Keratinocyte (primary cell): ENCODE measurements at regions not wholly inside any gene's neighbourhood (a gene's known extent, or its start where the extent isn't known, plus 50 kb on each side); places are given as distances from the start of the nearest gene placed in this dataset.

Experiments
- DNase-seq: peaks from one replicate; pipeline ENCODE4 v3.0.0-alpha.2; 2011; ENCODE audit warnings: low read depth, missing footprints, low spot score
- FAIRE-seq: peaks from 2 replicates; lab custom pipeline; 2011; peaks lifted over from hg19 to GRCh38; lab: Jason Lieb, UNC
- H2AFZ ChIP-seq: 2 replicates; pipeline ENCODE4 v1.6.0; 2012; ENCODE audit warnings: low read length, control low read depth, inconsistent platforms; ENCODE audit not compliant: control insufficient read depth
- H3K27ac ChIP-seq: 2 replicates; pipeline ENCODE4 v1.5.1; 2011; ENCODE audit warnings: low read length; ENCODE audit not compliant: control insufficient read depth, insufficient read depth
- H3K27me3 ChIP-seq: 3 replicates; pipeline ENCODE4 v1.6.0; 2011; ENCODE audit warnings: low read length; ENCODE audit not compliant: control insufficient read depth, insufficient read depth; ENCODE audit errors: extremely low read depth
- H3K36me3 ChIP-seq, 2 experiments: 2 replicates in 1 of 2; 3 replicates in 1 of 2; pipeline ENCODE4 v1.5.1; 2011; ENCODE audit warnings: low read length in 2 of 2, mild to moderate bottlenecking in 1 of 2; ENCODE audit not compliant: control insufficient read depth in 2 of 2, insufficient read depth in 2 of 2; ENCODE audit errors: extremely low read depth in 1 of 2
- H3K4me1 ChIP-seq: 3 replicates; pipeline ENCODE4 v1.5.1; 2011; ENCODE audit warnings: low read length; ENCODE audit not compliant: control insufficient read depth, insufficient read depth; ENCODE audit errors: extremely low read depth
- H3K4me2 ChIP-seq: 3 replicates; pipeline ENCODE4 v1.6.0; 2011; ENCODE audit warnings: low read depth, low read length; ENCODE audit not compliant: control insufficient read depth, insufficient read depth; ENCODE audit errors: extremely low read depth
- H3K4me3 ChIP-seq, 3 experiments: fragments of 200-600 bp in 1 of 3; sonication (generic) in 1 of 3; 2 replicates in 2 of 3; 3 replicates in 1 of 3; pipeline ENCODE4 v1.5.1; 2011 to 2016; ENCODE audit warnings: low read length in 3 of 3, mild to moderate bottlenecking in 3 of 3, control low read depth in 2 of 3, inconsistent platforms in 1 of 3, low read depth in 1 of 3, mixed read lengths in 1 of 3, mixed run types in 1 of 3, moderate library complexity in 1 of 3; ENCODE audit not compliant: control insufficient read depth in 2 of 3, insufficient read depth in 2 of 3; ENCODE audit errors: extremely low read depth in 1 of 3
- H3K79me2 ChIP-seq: 2 replicates; pipeline ENCODE4 v1.6.0; 2012; ENCODE audit warnings: low read length; ENCODE audit not compliant: control insufficient read depth, insufficient read depth
- H3K9ac ChIP-seq: 3 replicates; pipeline ENCODE4 v1.6.0; 2011; ENCODE audit warnings: low read length; ENCODE audit not compliant: control insufficient read depth, insufficient read depth; ENCODE audit errors: extremely low read depth
- H3K9me1 ChIP-seq: 3 replicates; pipeline ENCODE4 v1.6.0; 2011; ENCODE audit warnings: low read length; ENCODE audit not compliant: control insufficient read depth, insufficient read depth; ENCODE audit errors: extremely low read depth
- H3K9me3 ChIP-seq: 2 replicates; pipeline ENCODE4 v1.5.1; 2012; ENCODE audit warnings: low read depth, low read length; ENCODE audit not compliant: control insufficient read depth
- H4K20me1 ChIP-seq: 3 replicates; pipeline ENCODE4 v1.6.0; 2011; ENCODE audit warnings: low read length; ENCODE audit not compliant: control insufficient read depth, insufficient read depth; ENCODE audit errors: extremely low read depth
- EZH2 ChIP-seq: IDR thresholded peaks from one replicate; pipeline ENCODE4 v1.6.1; 2012; ENCODE audit warnings: inconsistent platforms, mild to moderate bottlenecking, low read length, moderate library complexity
- dilution Hi-C: fragments of 300-500 bp; cut with MboI; formaldehyde crosslinking; loops from one replicate; pipeline ENCODE4 v1.7.0; 2020; ENCODE audit warnings: low sequenced_read_pairs; ENCODE audit not compliant: extremely low pct_ligation_motif_present
- TF ChIP-seq, protein P1 (sequence below), 3 experiments: IDR thresholded peaks in 1 of 3; conservative IDR thresholded peaks in 1 of 3; optimal IDR thresholded peaks in 1 of 3; 2 replicates in 2 of 3; 3 replicates in 1 of 3; pipeline versions ENCODE3 to v1.5.1; 2011; ENCODE audit warnings: low read length in 3 of 3, mild to moderate bottlenecking in 3 of 3, moderate library complexity in 2 of 3, control low read depth in 1 of 3, inconsistent platforms in 1 of 3; ENCODE audit not compliant: insufficient read depth in 2 of 3; ENCODE audit errors: extremely low read depth in 1 of 3

DNA sequence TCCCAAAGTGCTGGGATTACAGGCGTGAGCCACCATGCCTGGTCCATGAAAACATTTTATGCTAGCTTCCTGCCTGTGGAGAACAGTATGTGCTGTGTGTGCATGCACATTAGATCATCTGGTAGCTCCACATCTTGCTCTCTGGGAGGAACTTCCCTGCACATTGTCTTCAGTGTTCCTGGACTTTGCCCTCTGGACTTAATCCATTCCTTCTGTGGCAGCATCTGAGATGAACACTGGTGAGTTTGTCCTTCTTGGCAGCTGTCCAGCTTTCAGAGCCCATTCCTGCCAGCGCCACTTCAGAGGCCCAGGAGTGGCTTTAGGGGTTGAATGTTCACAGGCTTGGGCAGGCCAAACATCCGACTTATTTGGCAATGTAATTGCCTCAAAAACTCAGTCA, 65.2 kb downstream of the POU3F3 start:
- dilution Hi-C loops, result no loop called here
- Histone ChIP-seq H2AFZ (no peak overlapping the region), H3K9me1 (no peaks in the 10 kb centered on the region), H3K4me2 (no peak overlapping the region), H4K20me1 (no peaks in the 10 kb centered on the region), H3K4me3 (no peak overlapping the region), H3K9ac (no peak overlapping the region), H3K79me2 (no peaks in the 10 kb centered on the region), H3K4me1 (no peaks in the 10 kb centered on the region), H3K27ac (no peak overlapping the region), H3K27me3 (no peaks in the 10 kb centered on the region), H3K9me3 (no peaks in the 10 kb centered on the region), H3K36me3 (no peaks in the 10 kb centered on the region)
- DNase-seq (no peak), FAIRE-seq (no peak)
- TF ChIP-seq EZH2, result no peak
- TF ChIP-seq, protein P1, sequence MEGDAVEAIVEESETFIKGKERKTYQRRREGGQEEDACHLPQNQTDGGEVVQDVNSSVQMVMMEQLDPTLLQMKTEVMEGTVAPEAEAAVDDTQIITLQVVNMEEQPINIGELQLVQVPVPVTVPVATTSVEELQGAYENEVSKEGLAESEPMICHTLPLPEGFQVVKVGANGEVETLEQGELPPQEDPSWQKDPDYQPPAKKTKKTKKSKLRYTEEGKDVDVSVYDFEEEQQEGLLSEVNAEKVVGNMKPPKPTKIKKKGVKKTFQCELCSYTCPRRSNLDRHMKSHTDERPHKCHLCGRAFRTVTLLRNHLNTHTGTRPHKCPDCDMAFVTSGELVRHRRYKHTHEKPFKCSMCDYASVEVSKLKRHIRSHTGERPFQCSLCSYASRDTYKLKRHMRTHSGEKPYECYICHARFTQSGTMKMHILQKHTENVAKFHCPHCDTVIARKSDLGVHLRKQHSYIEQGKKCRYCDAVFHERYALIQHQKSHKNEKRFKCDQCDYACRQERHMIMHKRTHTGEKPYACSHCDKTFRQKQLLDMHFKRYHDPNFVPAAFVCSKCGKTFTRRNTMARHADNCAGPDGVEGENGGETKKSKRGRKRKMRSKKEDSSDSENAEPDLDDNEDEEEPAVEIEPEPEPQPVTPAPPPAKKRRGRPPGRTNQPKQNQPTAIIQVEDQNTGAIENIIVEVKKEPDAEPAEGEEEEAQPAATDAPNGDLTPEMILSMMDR (optimal IDR thresholded peaks at IDR 0.05 in 1 of 3, IDR thresholded peaks at IDR 0.05 in 1 of 3, conservative IDR thresholded peaks at IDR 0.05 in 1 of 3; ENCODE audit: extremely low read depth in 1 of 3, insufficient read depth in 2 of 3, low read length in 3 of 3), result no peak

DNA sequence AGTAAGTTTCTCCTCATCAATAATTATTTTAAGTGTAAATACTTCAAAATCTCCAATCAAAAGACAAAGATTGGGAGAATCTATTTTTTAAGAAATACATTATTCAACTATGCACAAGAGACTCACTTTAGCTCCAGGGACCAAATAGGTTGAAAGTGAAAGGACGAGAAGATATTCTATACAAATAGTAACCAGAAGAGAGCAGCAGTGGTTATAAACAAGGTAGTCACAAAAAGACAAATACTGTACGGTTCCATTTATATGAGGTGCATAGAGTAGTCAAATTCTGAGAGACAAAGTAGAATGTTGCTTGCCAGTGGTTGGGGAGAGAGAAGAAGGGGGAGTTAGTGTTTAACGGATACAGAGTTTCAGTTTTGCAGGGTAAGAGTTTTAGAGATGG, 69.8 kb downstream of the POU3F3 start:
- H3K36me3 ChIP-seq, result no peaks in the 10 kb centered on the region
- H3K4me3 ChIP-seq, result no peak overlapping the region
- no peaks in the 10 kb centered on the region for H3K79me2 ChIP-seq
- H3K27ac ChIP-seq, result no peak overlapping the region
- H4K20me1 ChIP-seq, result no peaks in the 10 kb centered on the region
- H3K9ac ChIP-seq, result no peak overlapping the region
- TF ChIP-seq EZH2, result no peak
- TF ChIP-seq, protein P1 (optimal IDR thresholded peaks at IDR 0.05 in 1 of 3, IDR thresholded peaks at IDR 0.05 in 1 of 3, conservative IDR thresholded peaks at IDR 0.05 in 1 of 3; ENCODE audit: extremely low read depth in 1 of 3, insufficient read depth in 2 of 3, low read length in 3 of 3), result no peak
- no peaks in the 10 kb centered on the region for H3K4me1 ChIP-seq
- no peaks in the 10 kb centered on the region for H3K9me1 ChIP-seq
- H3K27me3 ChIP-seq, result no peaks in the 10 kb centered on the region
- no peak overlapping the region for H2AFZ ChIP-seq
- FAIRE-seq, result no peak
- dilution Hi-C loops, result no loop called here
- no peaks in the 10 kb centered on the region for H3K9me3 ChIP-seq
- no peak for DNase-seq
- H3K4me2 ChIP-seq, result no peak overlapping the region
